ENCODE measurements at regions not wholly inside any gene's neighbourhood (a gene's known extent, or its start where the extent isn't known, plus 50 kb on each side); places are given as distances from the start of the nearest gene placed in this dataset.

DNA sequence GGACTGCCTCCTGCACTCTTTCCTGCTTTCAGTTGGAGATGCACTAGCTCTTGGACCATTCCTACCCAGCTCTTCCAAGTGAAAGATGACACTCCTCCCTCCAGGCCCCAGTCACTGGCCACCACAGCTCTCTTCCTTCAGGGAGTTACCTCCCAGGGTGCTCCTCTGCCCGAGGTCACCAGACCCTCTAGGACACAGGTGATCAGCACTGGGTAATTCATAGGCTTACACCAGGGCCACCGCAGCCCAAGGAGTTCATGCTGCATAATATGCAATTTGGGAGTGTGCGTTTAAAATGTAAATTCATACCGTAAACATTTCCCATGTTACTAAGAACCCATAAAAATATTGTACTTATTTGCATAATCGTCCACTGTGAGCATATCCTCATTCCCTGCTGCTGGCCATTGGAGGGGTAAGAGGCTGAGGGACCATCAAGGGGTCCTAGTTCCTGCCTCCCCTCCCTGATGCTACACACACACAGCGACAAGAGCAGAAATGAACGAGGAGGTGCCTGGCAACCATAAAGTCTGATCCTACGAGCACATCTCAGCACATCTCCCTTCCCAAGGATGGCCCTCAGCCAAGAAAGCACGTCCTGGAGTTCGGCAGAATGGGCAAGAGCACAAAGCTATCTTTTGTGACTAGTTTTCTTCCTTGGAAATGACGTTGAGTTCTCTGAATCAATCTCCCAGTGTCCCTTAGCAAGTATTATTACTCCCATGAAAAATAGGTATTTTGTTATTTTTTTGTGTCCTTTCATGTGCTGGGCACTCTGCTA is 222.9 kb upstream of the RAB4A start:
- DNase-seq (ENCODE audit: low spot score), result no peak
- TF ChIP-seq, protein P1, sequence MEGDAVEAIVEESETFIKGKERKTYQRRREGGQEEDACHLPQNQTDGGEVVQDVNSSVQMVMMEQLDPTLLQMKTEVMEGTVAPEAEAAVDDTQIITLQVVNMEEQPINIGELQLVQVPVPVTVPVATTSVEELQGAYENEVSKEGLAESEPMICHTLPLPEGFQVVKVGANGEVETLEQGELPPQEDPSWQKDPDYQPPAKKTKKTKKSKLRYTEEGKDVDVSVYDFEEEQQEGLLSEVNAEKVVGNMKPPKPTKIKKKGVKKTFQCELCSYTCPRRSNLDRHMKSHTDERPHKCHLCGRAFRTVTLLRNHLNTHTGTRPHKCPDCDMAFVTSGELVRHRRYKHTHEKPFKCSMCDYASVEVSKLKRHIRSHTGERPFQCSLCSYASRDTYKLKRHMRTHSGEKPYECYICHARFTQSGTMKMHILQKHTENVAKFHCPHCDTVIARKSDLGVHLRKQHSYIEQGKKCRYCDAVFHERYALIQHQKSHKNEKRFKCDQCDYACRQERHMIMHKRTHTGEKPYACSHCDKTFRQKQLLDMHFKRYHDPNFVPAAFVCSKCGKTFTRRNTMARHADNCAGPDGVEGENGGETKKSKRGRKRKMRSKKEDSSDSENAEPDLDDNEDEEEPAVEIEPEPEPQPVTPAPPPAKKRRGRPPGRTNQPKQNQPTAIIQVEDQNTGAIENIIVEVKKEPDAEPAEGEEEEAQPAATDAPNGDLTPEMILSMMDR (IDR thresholded peaks at IDR 0.05; ENCODE audit: extremely low read depth, missing control alignments), result no peak

DNA sequence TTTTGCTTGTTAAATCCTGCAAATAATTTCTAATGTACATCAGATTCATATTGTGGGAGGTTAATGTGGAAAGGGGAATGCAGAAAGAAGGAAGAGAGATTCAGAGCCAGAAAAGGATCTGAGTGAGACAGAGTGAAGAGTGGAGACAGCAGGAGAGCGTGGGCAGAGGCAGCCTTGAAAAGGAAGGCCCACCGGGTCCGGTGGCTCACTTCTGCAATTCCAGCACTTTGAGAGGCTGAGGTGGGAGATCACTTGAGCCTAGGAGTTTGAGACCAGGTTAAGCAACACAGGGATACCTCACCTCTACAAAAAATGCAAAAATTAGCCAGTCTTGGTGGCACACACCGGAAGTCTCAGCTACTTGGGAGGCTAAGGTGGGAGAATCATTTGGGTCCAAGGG is 222.0 kb upstream of the RAB4A start:
- no peak for DNase-seq (ENCODE audit: low spot score)
- TF ChIP-seq, protein P1 (IDR thresholded peaks at IDR 0.05; ENCODE audit: extremely low read depth, missing control alignments), result no peak

- TF ChIP-seq, protein P1 (IDR thresholded peaks at IDR 0.05; ENCODE audit: extremely low read depth, missing control alignments), result no peak
- DNase-seq (ENCODE audit: low spot score), result no peak
Observed at GRCh38 chr1:229056046-229056445, 214.9 kb upstream of the RAB4A start.

GRCh38 chr1:229058111-229058561 is 212.8 kb upstream of the RAB4A start:
- TF ChIP-seq, protein P1 (IDR thresholded peaks at IDR 0.05; ENCODE audit: extremely low read depth, missing control alignments), result no peak
- no peak for DNase-seq (ENCODE audit: low spot score)

DNA sequence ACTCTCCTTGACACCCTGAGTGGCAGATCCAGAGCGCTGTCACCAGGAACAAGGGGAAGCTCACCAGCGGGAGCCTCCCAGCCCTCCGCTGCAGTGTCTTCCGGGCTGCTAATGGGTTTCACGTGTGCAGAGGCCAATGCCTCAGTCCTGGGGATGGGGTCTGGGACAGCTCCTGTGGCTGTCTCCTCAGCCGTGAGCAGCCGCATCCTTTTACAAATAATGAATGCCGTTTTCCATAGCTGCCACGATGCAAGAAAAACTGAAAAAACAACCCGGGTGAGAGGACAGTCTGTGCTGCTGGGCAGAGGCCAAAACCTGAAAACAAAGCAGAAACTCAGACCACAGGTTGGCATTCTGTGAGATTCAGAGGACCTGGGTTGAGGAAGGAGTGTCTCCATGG is 212.2 kb upstream of the RAB4A start:
- TF ChIP-seq, protein P1 (IDR thresholded peaks at IDR 0.05; ENCODE audit: extremely low read depth, missing control alignments), result no peak
- no peak for DNase-seq (ENCODE audit: low spot score)

GRCh38 chr1:229059671-229060539 is 211.0 kb upstream of the RAB4A start:
- DNase-seq (ENCODE audit: low spot score), result no peak
- TF ChIP-seq, protein P1 (IDR thresholded peaks at IDR 0.05; ENCODE audit: extremely low read depth, missing control alignments), result no peak

- DNase-seq (ENCODE audit: low spot score), result no peak
- TF ChIP-seq, protein P1 (IDR thresholded peaks at IDR 0.05; ENCODE audit: extremely low read depth, missing control alignments), result no peak
Observed at GRCh38 chr1:229062135-229062534, 208.8 kb upstream of the RAB4A start.

Measured in GM20000 (cell line).